GM23248 (cell line): ENCODE measurements at regions not wholly inside any gene's neighbourhood (a gene's known extent, or its start where the extent isn't known, plus 50 kb on each side); places are given as distances from the start of the nearest gene placed in this dataset.

Experiments
- DNase-seq: peaks from one replicate; pipeline ENCODE4 v3.0.0-alpha.2; 2015
- H2AFZ ChIP-seq: fragments of 200-600 bp; sonication (generic); 2 replicates; pipeline ENCODE4 v1.6.1; 2016; ENCODE audit warnings: antibody characterized with exemption
- H3F3A ChIP-seq: fragments of 200-600 bp; sonication (generic); 2 replicates; pipeline ENCODE4 v1.6.1; 2016; ENCODE audit warnings: mild to moderate bottlenecking, antibody characterized with exemption, mixed run types; ENCODE audit not compliant: insufficient read depth
- H3K27ac ChIP-seq: fragments of 200-600 bp; sonication (generic); 2 replicates; pipeline ENCODE4 v1.5.1; 2016; ENCODE audit warnings: mild to moderate bottlenecking
- H3K27me3 ChIP-seq: fragments of 200-600 bp; sonication (generic); replicated peaks from 2 replicates; pipeline ENCODE4 v1.6.1; 2016; ENCODE audit warnings: mild to moderate bottlenecking; ENCODE audit not compliant: insufficient read depth
- H3K36me3 ChIP-seq: fragments of 200-600 bp; sonication (generic); 2 replicates; pipeline ENCODE4 v1.6.1; 2016; ENCODE audit warnings: low read depth, mild to moderate bottlenecking
- H3K4me1 ChIP-seq: fragments of 200-600 bp; sonication (generic); 2 replicates; pipeline ENCODE4 v1.6.1; 2016; ENCODE audit warnings: mild to moderate bottlenecking; ENCODE audit not compliant: insufficient read depth
- H3K4me2 ChIP-seq: fragments of 200-600 bp; sonication (generic); one replicate; pipeline ENCODE4 v1.6.1; 2016; ENCODE audit warnings: mild to moderate bottlenecking; ENCODE audit not compliant: unreplicated experiment
- H3K4me3 ChIP-seq: fragments of 200-600 bp; sonication (generic); 2 replicates; pipeline ENCODE4 v1.5.1; 2016; ENCODE audit warnings: mild to moderate bottlenecking
- H3K79me2 ChIP-seq: fragments of 200-600 bp; sonication (generic); 2 replicates; pipeline ENCODE4 v1.6.1; 2016; ENCODE audit warnings: mild to moderate bottlenecking; ENCODE audit not compliant: insufficient read depth
- H3K9ac ChIP-seq: fragments of 200-600 bp; sonication (generic); 2 replicates; pipeline ENCODE4 v1.6.1; 2016; ENCODE audit warnings: mild to moderate bottlenecking
- H3K9me2 ChIP-seq: fragments of 200-600 bp; sonication (generic); 2 replicates; pipeline ENCODE4 v1.6.1; 2016; ENCODE audit warnings: mixed run types, mild to moderate bottlenecking, moderate library complexity; ENCODE audit not compliant: insufficient read depth
- H3K9me3 ChIP-seq: fragments of 200-600 bp; sonication (generic); one replicate; pipeline ENCODE4 v1.6.1; 2017; ENCODE audit warnings: low read depth
- H4K20me1 ChIP-seq: fragments of 200-600 bp; sonication (generic); 2 replicates; pipeline ENCODE4 v1.6.0; 2016; ENCODE audit not compliant: insufficient read depth
- EZH2 ChIP-seq: fragments of 200-600 bp; sonication (generic); IDR thresholded peaks from 2 replicates; pipeline ENCODE4 v1.6.1; 2018; ENCODE audit warnings: antibody characterized with exemption, mild to moderate bottlenecking; ENCODE audit not compliant: insufficient read depth, poor library complexity, severe bottlenecking
- EZH2phosphoT487 ChIP-seq: fragments of 200-600 bp; sonication (generic); IDR thresholded peaks from 2 replicates; pipeline ENCODE4 v1.6.1; 2018; ENCODE audit warnings: antibody characterized with exemption, moderate library complexity, mild to moderate bottlenecking, low read depth; ENCODE audit not compliant: insufficient read depth
- WGBS, 2 experiments: methylation state at CpG; one replicate each; pipeline ENCODE4 v1.1.6; 2015 to 2017; ENCODE audit warnings: low lambda C conversion rate in 2 of 2, low coverage in 1 of 2; ENCODE audit errors: missing lambda C conversion rate in 2 of 2; 5-methylcytosine and 5-hydroxymethylcytosine counted together
- in situ Hi-C: fragments of 300-500 bp; cut with MboI; formaldehyde crosslinking; loops from 2 replicates; pipeline ENCODE4 v1.15.0; 2020

DNA sequence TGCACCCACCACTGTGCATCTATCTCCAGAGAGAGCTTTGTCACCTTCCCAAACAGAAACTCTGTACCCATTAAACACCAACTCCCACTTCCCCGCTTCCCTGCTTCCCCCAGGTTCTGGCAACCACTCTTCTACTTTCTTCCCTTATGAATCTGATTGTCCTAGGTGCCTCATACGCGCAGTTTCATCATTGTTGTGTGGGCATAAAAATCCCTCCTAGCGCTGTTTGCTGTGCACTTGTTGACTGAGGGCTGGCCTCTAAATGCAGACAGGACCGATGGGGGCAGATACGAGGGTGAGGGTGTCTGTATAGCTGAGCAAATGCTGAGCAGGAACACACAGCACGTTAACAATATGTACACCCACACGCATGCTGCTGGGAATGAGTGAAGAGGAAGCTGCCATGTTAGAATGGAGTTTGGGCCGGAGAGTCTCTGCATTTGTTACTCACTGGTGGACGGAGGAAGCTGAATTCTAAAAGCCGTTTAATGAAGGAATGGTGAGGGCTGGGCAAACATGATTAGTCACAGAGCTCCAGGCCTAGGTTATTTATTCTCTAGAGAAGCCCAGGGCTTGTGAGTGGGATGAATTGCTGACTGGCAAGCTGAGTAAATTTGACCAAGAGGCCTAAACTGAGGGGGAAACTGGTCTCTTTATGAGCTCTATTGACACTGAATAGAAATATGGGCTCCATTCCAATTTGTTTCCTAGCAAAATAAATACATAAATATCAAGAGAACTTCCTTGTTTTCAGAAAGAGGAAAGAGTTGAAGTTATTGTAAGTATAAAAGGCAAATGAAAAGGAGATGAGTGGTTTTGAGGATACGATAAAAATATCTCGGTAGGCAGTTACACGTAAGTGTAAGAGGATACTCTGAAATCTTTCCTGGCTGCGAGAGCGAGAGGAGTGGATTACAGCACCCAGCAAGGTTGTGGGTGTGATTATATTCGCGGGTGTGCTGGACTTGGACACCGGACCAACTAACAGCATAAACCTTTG, 95.9 kb upstream of the RPS6KA3 start:
- Histone ChIP-seq H3K79me2 (no peaks in the 10 kb centered on the region), H3K4me3 (peak overlapping the region; percentile 49), H3K27ac (peak overlapping the region; percentile 88), H3K9me2 (no peaks in the 10 kb centered on the region), H3K9ac (peak overlapping the region; percentile 56), H3K27me3 (no peaks in the 10 kb centered on the region), H3K4me1 (peaks cover 25% of the 10 kb centered on the region), H4K20me1 (no peaks in the 10 kb centered on the region), H3F3A (peaks cover 23% of the 10 kb centered on the region; the same call in 1 of the 2 replicates), H3K36me3 (no peaks in the 10 kb centered on the region), H2AFZ (peak overlapping the region; percentile 76), H3K9me3 (no peaks in the 10 kb centered on the region), H3K4me2 (peak overlapping the region; percentile 49)
- whole genome bisulfite sequencing, 2 experiments, result 44 to 46% methylated on average over 15 to 19 of the region's 19 CpGs
- peak; percentile 77 for DNase-seq
- TF ChIP-seq EZH2phosphoT487, result no peak
- no peak for TF ChIP-seq EZH2
- in situ Hi-C loops, result no loop called here

DNA sequence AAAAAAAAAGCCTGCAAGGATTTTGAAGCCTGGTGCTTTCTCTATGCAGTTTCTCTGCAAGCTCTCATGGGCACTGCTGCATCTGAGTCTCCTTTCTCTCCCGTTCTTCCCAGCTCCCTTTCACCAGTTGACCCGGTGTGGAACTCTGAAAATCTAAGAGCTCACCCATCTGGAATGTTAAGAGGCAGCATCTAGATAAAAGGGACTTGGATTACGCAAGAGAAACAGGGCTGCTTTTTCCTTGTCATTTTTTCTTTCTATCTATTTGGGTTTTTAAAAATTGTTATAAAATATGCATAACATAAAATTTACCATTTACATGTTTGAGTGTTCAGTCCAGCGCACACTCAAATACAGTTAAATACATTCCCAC, 95.2 kb upstream of the RPS6KA3 start:
- Histone ChIP-seq H3K79me2 (no peaks in the 10 kb centered on the region), H3K27me3 (no peaks in the 10 kb centered on the region), H3K36me3 (no peaks in the 10 kb centered on the region), H3K9ac (peak overlapping the region; percentile 56), H3K9me2 (no peaks in the 10 kb centered on the region), H3K9me3 (no peaks in the 10 kb centered on the region), H3K4me3 (peak overlapping the region; percentile 49), H3K4me1 (peaks cover 25% of the 10 kb centered on the region), H4K20me1 (no peaks in the 10 kb centered on the region), H3K27ac (peak overlapping the region; percentile 88), H2AFZ (peak overlapping the region; percentile 76; the same call in 1 of the 2 replicates), H3F3A (peaks cover 23% of the 10 kb centered on the region; the same call in 1 of the 2 replicates), H3K4me2 (peak overlapping the region; percentile 49)
- WGBS, 2 experiments, result 22 to 27% methylated on average over 4 of the region's 4 CpGs
- in situ Hi-C loops, result no loop called here
- TF ChIP-seq EZH2 (no peak), EZH2phosphoT487 (no peak)
- DNase-seq, result peak; percentile 75

DNA sequence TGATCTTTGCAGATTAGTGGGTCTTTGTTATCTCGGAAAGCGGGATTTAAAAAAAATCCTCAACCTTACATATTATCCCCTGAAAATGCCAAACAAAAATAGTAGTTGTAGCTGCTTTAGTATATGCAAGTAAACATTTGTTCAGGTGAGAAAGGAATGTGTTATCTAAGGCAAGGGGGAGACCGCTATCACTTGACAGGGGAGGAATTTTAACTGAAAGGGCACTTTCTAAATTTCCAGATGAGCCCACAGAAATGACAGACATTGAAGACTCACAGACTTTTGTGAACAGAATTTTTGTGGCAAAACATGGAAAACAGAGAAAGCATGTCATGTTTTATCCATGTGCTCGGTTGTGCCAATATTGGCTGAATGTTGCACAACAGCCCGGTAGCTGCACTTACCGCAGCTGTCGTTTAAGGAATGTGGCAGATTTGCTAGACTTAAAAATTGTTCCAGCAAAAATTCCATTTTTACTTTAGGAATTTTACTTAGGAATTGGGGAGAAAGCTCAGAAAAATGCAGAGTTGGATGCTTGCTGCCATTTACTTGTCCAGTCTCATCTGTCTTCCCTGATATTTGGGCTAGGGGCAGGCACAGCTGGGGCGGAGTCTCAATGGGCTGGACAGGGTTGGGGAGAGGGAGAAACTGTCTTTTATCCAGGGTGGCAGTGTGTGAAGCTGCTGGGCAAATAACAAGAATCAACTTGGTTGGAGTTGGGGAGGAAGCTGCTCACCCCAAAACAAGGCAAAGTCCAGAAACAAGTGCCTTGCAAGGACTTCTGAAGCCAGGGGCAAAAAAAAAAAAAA, 94.6 kb upstream of the RPS6KA3 start:
- peaks cover 23% of the 10 kb centered on the region; the same call in 1 of the 2 replicates for H3F3A ChIP-seq
- peak overlapping the region; percentile 49 for H3K4me3 ChIP-seq
- no peaks in the 10 kb centered on the region for H4K20me1 ChIP-seq
- no peaks in the 10 kb centered on the region for H3K36me3 ChIP-seq
- peaks cover 25% of the 10 kb centered on the region for H3K4me1 ChIP-seq
- H3K9me2 ChIP-seq, result no peaks in the 10 kb centered on the region
- H3K9me3 ChIP-seq, result no peaks in the 10 kb centered on the region
- H2AFZ ChIP-seq, result peak overlapping the region; percentile 48
- in situ Hi-C loops, result no loop called here
- H3K9ac ChIP-seq, result peak overlapping the region; percentile 38
- H3K27me3 ChIP-seq, result no peaks in the 10 kb centered on the region
- peak overlapping the region; percentile 88 for H3K27ac ChIP-seq
- peak; percentile 65 for DNase-seq
- no peaks in the 10 kb centered on the region for H3K79me2 ChIP-seq
- H3K4me2 ChIP-seq, result peak overlapping the region; percentile 68
- 38 to 39% methylated on average over 8 of the region's 8 CpGs for WGBS, 2 experiments
- TF ChIP-seq EZH2phosphoT487 (no peak), EZH2 (no peak)

- DNase-seq, result no peak
- Histone ChIP-seq H3K27ac (no peak overlapping the region), H3K9me2 (no peaks in the 10 kb centered on the region), H3K9me3 (no peaks in the 10 kb centered on the region), H3K9ac (no peak overlapping the region), H3K4me3 (no peak overlapping the region), H3K4me2 (no peak overlapping the region), H3K79me2 (no peaks in the 10 kb centered on the region), H3K27me3 (no peaks in the 10 kb centered on the region), H4K20me1 (no peaks in the 10 kb centered on the region), H3K4me1 (no peaks in the 10 kb centered on the region), H3K36me3 (no peaks in the 10 kb centered on the region), H2AFZ (no peak overlapping the region), H3F3A (no peaks in the 10 kb centered on the region)
- WGBS, 2 experiments, result 62 to 67% methylated on average over 7 of the region's 7 CpGs
- in situ Hi-C loops, result no loop called here
- TF ChIP-seq EZH2phosphoT487 (no peak), EZH2 (no peak)
Measured at GRCh38 chrX:20355187-20355586, 88.5 kb upstream of the RPS6KA3 start.
